Activated naive CD4-positive, alpha-beta T cell treated with anti-CD3 and anti-CD28 coated beads, Interleukin-2, amount 50 U/mL, for 16 hours (primary cell): ENCODE measurements at regions not wholly inside any gene's neighbourhood (a gene's known extent, or its start where the extent isn't known, plus 50 kb on each side); places are given as distances from the start of the nearest gene placed in this dataset.
"Not testable (repeated sequence)": the region's sequence is repeated elsewhere in the genome, so short reads cannot be mapped to it uniquely, and the experiment has no call there.

Source experiments
- DNase-seq: peaks from one replicate; pipeline ENCODE4 v3.0.0-alpha.2; 2020

DNA sequence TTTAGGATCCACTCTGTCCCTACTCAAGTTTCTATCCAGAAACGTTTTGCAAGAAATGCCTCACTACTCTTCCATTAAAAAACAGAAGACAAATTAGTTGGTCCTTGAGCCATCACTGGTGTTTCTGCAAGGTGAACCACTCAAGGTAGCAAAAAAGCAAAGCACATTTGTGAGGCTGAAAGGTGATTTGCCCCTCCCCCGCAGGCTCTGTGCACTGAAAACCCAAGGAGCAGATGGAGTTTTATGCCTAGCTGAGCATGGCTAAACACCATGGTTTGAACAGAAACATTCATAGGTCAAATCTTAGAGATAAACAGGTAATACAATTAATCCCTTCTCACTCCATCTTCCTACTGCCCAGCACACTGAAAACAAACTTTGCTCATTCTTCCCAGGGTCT lies 538.2 kb upstream of the CDH5 start:
- no peak for DNase-seq

DNA sequence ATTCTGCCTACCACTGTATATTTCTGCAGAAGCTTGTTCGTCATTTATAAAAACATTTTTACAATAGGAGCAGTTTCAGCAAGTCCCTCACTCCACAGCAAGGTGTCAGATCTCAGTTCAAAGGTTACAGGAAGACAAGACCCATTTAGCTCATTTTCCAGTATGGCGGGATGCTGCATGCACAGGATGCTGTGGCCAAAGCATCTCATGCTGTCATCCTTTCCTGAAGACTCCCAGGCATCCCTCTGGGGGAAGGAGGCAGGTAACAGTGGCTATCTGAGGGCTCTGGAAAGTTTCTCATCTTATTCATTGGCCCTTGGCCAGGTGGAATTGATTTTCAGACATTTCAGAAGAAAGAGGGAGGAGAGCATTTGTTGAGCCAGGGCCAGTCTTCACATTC lies 539.3 kb upstream of the CDH5 start:
- DNase-seq: no peak

DNA sequence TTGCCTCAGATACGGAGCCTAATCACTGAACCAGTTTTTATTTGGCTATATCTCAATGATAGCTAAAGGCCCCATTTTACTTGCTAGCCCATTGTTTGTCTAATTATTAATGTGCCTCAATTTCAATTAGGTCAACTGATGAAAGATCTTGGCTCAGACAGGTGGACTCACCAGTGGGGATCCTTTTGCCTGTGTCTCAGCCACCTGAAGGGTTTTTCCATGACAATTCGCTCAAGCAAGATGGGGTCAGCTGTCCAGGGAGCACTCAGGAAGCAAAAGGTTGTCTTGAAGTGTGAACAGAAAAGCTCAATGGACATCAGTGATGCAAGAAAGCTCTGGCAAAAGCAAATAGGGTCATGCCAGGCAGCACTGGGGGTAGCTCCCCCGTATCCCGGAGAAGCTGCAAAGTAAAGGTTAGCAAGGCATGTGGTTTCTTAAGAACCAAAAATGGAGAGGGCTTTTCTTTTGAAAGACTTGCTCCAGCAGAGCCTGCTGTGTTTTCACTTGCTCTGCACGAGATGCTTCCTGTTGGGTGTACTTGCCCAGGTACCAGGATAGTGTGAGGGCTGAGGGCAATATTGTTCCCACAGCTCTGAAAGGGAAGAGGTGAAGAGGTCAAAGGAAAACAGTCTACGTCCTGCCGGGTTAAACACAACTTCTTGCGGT lies 541.2 kb upstream of the CDH5 start:
- no peak for DNase-seq

DNA sequence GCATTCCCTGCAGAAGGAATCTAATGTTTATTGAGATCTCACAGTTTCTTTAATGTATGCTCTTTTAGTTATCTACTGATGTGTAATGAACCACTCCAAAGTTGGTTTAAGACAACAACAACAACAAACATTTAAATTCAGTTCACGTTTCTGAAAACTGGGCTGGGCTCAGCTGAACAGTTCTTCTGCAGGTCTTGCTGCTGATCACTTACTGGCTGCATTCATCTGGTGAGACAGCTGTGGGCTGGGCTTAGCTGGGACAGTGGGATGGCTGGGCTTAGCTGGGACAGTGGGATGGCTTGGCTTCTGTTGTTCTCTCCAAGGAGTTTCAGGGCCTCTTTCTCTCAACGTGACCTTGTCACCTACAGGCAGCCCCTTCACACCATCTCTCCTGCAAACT lies 544.3 kb upstream of the CDH5 start:
- no peak for DNase-seq

DNA sequence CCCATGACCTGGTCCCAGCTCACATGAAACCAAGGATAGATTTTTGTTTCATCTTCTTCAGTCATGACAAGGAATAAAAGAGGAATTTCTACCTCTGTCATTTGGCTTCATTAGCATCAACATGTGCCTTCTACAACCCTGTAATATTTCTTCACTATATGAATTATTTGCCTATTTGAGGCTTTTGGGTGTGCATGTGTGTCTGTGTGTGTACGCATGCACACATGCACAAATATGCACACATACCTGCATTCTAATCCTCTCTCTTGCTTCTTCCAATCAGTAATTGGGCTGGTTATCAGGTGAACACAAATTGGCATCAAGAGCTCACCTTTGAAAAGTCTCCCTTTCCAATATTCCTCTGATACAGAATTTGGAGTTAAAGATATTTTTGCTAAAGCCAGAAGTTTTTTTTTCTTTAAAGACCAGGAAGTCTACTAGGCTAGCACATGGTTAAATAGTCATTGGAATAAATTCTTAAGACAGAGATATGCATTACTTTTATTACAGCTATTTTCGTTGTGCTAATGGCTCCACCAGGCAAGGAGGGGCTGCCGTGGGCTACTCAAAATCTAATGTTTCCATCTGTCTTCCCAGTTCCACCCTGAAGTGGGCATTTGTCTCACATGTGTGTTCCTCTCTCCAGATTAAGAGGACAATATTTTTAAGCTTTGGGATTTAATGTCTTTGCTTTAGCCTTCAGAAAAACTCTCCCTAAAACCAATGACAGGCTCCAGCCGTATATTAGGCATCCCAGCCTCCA lies 547.2 kb upstream of the CDH5 start:
- DNase-seq: no peak

DNA sequence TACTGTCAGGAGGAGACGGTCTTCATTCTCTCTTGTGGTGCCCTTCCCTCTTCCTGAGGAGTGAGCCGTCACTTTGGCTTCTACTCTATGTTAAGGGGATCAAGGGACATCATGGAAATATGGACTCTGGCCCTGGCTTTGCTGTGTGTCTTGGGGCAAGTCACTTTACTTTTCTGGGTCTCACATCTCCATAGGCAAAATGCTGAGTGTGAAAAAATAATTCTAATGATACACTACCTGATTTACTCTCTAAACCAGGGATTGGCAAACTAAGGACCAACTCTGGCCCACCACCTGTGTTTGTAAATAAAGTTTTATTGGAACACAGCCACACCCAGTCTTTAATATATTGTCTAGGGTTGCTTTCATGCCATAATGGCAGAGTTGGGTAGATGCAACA lies 548.7 kb upstream of the CDH5 start:
- DNase-seq: no peak

DNA sequence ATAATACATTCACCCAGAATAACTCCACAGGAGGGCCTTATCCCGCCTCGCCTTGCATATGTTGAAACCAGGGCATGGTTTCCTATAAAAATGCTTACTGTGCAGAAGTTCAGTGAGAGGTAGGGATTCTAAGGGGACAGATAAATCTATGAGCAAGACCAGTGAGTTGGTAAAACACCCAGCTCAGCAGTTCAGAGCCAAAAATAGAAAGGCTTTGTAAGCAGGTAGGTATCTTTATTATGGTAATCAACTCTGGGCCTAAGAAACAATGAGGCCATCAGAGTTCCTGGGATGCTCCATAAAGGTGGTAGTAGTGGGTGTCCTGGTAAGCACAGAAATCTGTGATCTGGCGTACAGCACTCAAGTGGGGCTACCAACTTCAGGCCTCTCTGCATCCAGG lies 549.4 kb upstream of the CDH5 start:
- DNase-seq: no peak

DNA sequence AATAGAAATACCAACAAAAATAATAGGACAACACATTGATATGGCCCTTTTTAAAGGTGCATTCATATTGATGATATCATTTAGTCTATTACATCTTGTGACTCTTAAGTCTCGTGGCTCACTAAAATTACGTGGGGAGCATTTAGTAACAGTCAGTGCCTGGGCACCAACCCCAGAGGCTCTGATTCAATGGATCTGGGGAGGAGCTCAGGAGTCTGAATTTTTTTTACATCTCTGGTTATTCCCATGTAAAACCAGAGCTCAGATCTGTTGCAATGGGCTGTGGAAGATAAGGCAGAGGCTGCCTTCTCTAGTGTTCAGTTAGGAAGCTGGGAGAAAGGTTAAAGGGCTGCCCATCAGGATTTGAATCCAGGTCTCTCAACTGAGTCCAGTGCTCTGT lies 549.9 kb upstream of the CDH5 start:
- DNase-seq: no peak

DNA sequence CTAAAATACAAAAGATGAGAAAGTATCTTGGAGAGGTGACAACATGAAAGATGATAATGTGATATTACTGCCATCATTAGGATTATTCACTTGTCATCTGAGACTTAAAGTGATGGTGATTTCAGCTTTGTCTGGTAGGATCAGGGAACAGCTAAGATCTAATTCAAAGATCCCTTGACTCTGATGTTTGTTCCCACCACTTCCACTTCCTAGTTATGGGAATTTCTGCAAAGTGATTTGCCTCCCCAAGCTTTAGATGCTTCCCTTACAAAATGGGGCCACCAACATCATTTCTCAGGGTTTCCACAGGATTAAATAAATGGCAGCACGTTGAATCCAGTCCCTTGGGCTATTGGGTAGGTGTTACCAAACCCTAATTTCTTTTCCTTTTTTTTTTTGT lies 550.8 kb upstream of the CDH5 start:
- no peak for DNase-seq

DNA sequence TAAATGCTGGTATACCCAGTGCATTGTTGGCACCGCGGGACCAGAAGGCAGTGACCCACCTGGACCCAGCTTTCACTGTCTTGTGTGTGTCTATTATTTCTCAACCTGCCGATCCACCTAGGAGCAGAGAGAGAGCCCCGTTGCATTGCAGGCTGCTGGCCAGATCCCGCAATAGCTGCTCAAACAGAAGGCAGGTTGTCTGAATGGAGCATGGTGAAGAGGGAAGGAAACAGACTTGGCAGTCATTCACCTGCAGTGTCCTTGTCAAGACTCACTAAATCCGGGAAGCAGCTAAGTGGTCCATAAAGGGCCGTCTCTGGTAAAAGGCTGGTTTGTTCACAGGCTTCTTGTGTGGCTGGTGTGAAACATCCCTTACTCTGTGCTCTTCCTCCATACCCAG lies 552.6 kb upstream of the CDH5 start:
- not testable (repeated sequence) for DNase-seq

DNA sequence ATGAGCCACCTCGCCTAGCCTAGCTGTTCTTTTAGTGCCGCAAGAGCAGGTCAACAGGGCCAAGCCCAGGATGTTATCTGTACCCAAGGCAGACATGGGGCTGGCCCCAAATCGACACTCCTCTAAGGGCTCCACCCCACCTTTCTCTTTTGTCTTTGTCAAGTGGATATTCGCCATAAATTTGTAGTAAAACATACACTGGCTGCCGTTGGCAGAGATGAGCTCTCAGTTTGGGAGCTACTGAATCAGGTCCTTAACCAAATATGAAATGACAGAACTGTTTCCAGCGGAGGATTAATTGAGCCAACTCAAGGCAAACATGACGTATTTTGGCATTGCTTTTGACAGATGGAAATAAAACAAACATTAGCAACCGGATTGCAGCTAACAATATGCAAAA lies 556.9 kb upstream of the CDH5 start:
- no peak for DNase-seq

DNA sequence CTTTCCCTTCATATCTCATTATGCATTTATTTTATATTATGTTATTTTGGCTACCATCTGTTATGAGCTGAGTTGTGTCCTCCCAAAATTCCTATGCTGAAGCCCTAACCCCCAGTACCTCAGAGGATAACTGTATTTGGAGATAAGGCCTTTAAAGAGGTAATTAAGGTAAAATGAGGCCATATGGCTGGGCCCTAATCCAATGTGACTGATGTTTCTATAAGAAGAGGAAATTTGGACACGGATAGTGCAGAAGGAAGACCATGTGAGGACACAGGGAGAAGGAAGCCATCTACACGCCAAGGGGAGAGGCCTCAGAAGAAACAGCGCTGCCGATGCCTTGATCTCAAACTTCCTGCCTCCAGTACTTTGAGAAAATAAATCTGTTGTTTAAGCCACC lies 557.7 kb upstream of the CDH5 start:
- DNase-seq: no peak

DNA sequence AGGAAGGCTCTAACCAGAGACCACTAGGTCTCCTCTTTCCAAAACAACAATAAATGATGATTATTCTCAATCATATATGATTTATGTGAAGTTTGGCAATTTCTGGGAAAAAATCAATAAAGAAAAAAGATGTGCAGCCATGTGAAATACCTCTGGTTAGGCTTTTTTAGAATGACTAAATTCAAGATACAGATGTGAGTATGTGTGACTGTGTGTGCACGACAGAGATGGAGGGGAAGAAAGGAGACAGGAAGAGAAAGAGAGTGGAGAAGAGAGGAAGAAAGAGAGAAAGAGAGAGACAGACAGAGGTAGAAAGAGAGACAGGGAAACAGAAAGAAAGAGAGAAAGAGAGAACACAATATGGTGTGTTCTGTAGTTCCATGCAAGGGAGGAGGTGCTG lies 558.6 kb upstream of the CDH5 start:
- no peak for DNase-seq

DNA sequence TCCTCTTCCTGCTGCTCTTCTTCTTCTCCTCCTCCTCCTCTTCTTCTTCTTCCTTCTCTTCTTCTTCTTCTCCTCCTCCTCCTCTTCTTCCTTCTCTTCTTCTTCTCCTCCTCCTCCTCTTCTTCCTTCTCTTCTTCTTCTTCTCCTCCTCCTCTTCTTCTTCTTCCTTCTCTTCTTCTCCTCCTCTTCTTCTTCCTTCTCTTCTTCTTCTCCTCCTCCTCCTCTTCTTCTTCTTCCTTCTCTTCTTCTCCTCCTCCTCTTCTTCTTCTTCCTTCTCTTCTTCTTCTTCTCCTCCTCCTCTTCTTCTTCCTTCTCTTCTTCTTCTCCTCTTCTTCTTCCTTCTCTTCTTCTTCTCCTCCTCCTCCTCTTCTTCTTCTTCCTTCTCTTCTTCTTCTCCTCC lies 560.8 kb upstream of the CDH5 start:
- DNase-seq: not testable (repeated sequence)

DNA sequence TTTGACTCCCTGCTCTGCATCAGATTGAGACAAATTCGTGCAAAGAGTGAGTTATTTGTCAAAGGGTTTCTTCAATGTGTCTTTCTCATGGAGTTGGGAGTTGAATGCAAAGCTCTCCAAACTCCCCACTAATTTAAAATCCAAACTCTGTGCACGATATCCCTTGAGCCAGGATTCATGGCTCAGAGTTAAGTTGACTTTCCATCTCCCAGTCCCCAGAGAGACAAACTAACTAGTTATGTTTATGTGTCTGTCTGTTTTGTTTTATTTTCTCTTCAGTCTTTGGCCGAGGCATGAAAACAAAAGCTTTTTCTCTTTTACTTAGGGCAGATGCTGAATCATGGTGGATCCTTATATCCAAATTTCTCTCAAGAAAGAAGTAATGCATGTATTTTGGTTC lies 570.0 kb upstream of the CDH5 start:
- DNase-seq: no peak

DNA sequence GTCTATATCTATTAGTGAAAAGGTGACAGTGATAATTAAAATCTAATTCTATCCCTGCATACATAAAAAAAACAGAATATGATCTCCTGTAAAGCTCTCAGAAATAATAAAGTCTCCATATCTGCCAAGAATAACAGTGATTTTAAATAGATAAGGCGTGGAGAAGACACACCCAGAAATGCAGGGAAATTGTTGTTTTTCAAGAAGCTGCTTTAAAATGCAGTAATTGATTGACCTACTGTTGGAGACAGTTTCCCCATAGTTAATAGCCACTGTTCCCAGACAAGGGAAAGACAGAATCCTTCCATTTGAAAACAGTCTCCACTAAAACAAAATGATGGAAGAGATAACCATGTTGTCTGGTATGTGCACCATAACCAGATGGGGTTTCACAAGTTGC lies 571.5 kb upstream of the CDH5 start:
- no peak for DNase-seq

DNA sequence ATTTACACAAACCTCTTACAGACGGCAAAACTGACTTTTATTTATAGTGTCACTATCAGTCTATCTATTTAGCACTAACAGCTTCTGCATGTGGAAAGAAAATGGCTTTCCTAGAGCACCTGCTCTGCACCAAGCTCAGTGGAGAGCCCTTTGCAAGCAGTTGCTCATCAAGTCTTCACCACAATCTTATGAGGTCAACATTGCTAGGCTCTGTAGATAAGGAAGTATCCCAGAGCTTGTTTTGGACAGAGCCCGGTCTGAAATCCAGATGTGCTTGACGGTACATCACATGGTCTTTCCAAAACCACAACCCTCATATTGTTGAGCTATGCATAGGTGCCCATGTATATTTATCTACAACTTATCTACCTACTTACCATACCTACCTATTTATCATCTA lies 572.7 kb upstream of the CDH5 start:
- no peak for DNase-seq

DNA sequence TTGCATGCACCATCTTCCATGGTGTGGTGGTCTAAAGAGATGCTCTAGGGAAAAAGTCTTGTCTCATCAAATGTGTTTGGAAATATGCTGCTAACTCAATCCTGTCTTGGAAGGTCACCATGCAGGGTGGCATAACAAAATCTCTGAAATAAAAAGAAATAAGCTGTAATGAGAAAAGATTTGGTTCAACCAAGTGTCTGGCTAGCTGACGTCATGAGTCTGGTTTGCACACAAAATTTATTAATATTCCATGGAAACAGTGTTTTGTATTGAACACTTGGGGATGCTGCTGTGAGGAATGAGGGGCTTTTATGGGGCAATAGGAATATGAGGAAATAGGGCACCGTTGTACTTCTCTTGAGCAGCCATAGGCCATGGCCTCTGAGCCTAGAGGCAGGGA lies 575.7 kb upstream of the CDH5 start:
- DNase-seq: no peak

DNA sequence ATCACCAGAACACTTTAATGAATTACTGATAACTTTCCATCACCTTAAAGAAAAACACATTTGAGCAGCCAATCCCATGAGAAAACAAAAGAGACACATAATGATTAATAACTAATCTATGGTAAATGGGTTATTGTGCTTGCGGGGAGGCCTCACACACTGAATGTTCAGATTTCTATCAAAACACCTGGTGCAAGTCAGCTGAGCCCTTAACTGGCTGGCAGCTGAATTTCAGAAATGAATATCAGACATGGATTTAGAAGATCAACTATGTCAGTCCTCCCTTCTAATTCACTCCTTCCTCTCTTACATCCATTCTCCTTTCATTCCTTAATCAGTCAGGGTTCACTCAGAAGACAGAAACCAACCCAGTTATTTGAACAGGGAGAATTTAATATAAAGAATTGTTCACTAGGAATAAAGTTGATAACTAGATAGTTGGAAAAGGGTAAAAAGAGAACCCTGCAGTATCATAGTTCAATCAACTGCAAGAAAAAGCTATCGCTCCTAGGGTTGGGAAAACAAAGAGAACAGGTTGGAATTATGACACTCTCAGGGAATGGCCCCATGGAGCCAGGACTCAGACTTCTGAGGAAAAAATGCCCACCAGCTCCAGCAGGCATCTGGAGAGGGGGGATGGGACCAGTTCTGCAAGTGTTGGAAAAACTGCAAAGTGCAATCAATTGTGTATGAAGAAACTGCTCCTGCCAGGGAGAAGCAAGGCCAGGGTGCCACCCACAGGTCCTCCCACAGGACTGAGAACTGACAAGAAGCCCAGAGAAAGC lies 577.1 kb upstream of the CDH5 start:
- DNase-seq: no peak

DNA sequence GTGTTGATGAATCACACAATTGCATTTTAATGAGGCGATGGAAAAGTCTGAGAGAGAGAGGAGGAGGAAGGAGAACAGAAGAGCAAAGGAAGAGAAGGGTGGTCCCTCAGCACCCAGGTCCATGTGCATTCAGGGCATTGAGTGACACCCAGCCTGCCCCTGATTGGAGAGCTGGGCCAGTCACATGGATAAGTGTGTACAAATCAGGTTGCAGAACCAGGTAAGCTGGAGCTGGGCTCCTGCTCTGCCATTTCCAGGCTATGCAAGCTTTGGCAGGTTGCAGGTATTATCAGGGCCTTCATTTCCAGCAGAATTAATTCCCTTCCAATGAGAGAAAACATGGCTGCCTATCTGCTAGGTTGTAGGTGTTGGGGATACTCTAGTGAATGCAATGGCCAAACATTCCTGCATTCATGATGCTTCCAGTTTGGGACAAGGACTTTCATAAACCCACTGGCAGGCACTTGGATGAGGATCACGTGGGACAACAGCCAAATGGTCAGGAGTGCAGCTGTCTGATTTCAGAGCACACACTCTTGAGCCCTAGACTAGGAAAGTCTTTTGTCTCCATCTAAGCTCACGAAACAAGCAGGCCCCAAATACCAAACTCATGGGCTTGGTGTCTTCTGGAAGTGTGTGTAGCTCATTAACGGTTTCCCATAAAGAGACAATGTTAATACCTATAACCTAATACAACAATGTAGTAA lies 577.9 kb upstream of the CDH5 start:
- no peak for DNase-seq

DNA sequence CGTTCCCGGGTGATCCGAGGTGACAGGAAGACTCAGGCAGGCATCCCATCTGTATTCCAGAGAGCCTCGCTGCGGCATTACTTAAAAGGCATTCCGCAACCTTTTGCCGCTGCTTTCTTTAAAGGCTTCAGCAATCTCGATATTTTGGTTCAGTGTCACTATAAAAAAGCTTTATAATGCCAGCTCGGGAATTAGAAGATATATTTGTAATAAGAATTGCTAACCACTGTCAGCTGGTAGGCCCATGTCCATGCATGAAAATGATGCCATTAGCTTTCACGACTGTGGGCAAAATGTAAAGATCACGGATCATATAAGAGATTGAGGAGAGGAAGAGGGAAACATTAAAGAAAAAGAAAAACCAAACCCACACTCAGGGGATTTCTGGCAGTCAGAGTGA lies 578.6 kb upstream of the CDH5 start:
- no peak for DNase-seq

DNA sequence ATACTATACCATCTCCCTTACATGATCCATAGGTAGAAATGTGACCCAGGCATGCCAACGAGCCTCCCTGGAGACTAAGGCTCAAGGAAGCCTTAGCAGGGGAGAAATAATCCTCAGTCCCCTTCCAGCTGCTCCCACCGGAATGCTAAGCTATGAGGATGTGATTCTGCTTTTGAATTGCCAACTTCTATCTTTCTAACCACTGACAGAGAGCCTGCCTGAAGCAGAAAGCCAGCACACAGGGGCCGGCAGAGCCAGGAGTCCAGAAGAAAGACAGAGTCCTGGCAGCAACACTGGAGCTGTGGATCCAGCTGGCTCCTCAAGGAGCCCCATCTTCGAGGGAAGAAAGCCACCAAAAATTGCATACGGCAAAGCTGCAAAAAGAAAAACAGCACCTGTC lies 579.6 kb upstream of the CDH5 start:
- no peak for DNase-seq

DNA sequence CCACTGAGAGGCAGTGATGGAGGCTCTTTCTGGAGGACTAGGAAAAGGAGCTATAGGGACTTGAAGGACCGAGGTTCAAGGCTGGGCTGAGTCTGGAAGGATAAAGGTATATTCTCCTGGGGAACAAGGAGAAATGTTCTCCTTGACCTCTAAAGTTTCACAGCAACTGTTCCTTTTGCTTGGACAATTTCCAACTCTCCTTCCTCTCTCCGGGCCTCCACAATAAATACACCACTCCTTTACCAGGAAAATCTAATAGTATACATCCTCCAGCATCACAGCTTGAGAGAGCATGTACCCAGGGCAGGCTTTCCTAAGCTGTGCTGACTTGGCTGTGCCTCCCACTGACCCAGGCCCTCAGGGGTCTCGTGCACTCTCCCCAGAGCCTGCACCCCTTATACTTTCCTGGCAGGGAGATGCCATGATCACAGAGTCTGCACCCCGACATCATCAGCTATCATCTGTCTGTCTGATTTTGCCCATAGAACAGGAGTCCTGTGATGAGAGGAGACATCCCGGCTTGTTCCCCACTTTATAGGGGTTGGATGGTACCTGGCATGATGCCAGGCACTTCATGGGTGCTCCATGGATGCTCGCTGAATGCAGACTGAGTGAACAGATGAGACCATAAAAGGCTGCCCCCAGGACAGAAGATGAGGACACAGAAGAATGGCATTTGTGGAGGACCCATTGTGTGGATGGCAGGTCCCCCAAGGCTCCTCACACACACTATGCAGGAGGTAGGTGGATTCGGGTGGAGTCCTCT lies 582.6 kb upstream of the CDH5 start:
- DNase-seq: no peak
